Neural cell (in vitro differentiated cells): ENCODE measurements at regions not wholly inside any gene's neighbourhood (a gene's known extent, or its start where the extent isn't known, plus 50 kb on each side); places are given as distances from the start of the nearest gene placed in this dataset.

Source experiments
- H2AFZ ChIP-seq: fragments of 200-600, 300-800 bp; sonication (generic), shearing (Covaris generic); 2 replicates; pipeline ENCODE4 v1.6.0; 2014; ENCODE audit warnings: low read depth, mild to moderate bottlenecking, antibody characterized with exemption, low read length, moderate library complexity
- H3F3A ChIP-seq: fragments of 200-600 bp; shearing (Covaris generic); 2 replicates; pipeline ENCODE4 v1.6.1; 2016; ENCODE audit warnings: mild to moderate bottlenecking, moderate library complexity, mixed read lengths, antibody characterized with exemption, low read length; ENCODE audit not compliant: insufficient read depth, poor library complexity, severe bottlenecking
- H3K27ac ChIP-seq: fragments of 200-600, 300-800 bp; sonication (generic), shearing (Covaris generic); 2 replicates; pipeline ENCODE4 v1.5.1; 2014; ENCODE audit warnings: mild to moderate bottlenecking, low read length, moderate library complexity
- H3K27me3 ChIP-seq: fragments of 300-800, 200-600 bp; sonication (generic), shearing (Covaris generic); 2 replicates; pipeline ENCODE4 v1.6.0; 2014; ENCODE audit warnings: mild to moderate bottlenecking, low read depth, low read length, moderate library complexity; ENCODE audit not compliant: insufficient read depth
- H3K36me3 ChIP-seq: fragments of 300-800, 200-600 bp; sonication (generic), shearing (Covaris generic); 2 replicates; pipeline ENCODE4 v1.5.1; 2014; ENCODE audit warnings: mild to moderate bottlenecking, antibody characterized with exemption, low read length, moderate library complexity; ENCODE audit not compliant: insufficient read depth
- H3K4me2 ChIP-seq: fragments of 300-800, 200-600 bp; sonication (generic), shearing (Covaris generic); 2 replicates; pipeline ENCODE4 v1.6.0; 2014; ENCODE audit warnings: mild to moderate bottlenecking, low read length
- H3K4me3 ChIP-seq: fragments of 300-800, 200-600 bp; sonication (generic), shearing (Covaris generic); 2 replicates; pipeline ENCODE4 v1.5.1; 2014; ENCODE audit warnings: mild to moderate bottlenecking, low read length, moderate library complexity
- H3K79me2 ChIP-seq: fragments of 200-600 bp; shearing (Covaris generic); replicated peaks from 2 replicates; pipeline ENCODE4 v1.6.0; 2014; ENCODE audit warnings: mild to moderate bottlenecking, low read length, moderate library complexity; ENCODE audit not compliant: insufficient read depth
- H3K9ac ChIP-seq: fragments of 300-800, 200-600 bp; sonication (generic), shearing (Covaris generic); 2 replicates; pipeline ENCODE4 v1.6.1; 2016; ENCODE audit warnings: mild to moderate bottlenecking, low read length, mixed read lengths
- H3K9me2 ChIP-seq: fragments of 200-600 bp; shearing (Covaris generic); 2 replicates; pipeline ENCODE4 v1.6.1; 2016; ENCODE audit warnings: mild to moderate bottlenecking, low read length, mixed read lengths; ENCODE audit not compliant: insufficient read depth
- H3K9me3 ChIP-seq: fragments of 200-600, 300-800 bp; sonication (generic), shearing (Covaris generic); 2 replicates; pipeline ENCODE4 v1.6.1; 2016; ENCODE audit warnings: mild to moderate bottlenecking, mixed run types, low read length, moderate library complexity, mixed read lengths
- H4K20me1 ChIP-seq: fragments of 200-600 bp; shearing (Covaris generic); 2 replicates; pipeline ENCODE4 v1.6.1; 2016; ENCODE audit warnings: mild to moderate bottlenecking, mixed run types; ENCODE audit not compliant: insufficient read depth
- EP300 ChIP-seq: fragments of 450-650 bp; conservative IDR thresholded peaks from 2 replicates; pipeline ENCODE4 v1.6.1; 2014; ENCODE audit warnings: antibody characterized with exemption, mild to moderate bottlenecking, moderate library complexity; ENCODE audit not compliant: poor library complexity, severe bottlenecking
- EZH2 ChIP-seq: fragments of 200-600, 300-800 bp; shearing (Covaris generic), sonication (generic); IDR thresholded peaks from 2 replicates; pipeline ENCODE4 v1.6.1; 2014; ENCODE audit warnings: antibody characterized with exemption, low read length, borderline replicate concordance, mild to moderate bottlenecking; ENCODE audit not compliant: insufficient read depth, poor library complexity, severe bottlenecking
- MXI1 ChIP-seq: fragments of 450-650 bp; conservative IDR thresholded peaks from 2 replicates; pipeline ENCODE4 v1.6.1; 2014; ENCODE audit warnings: antibody characterized with exemption, mild to moderate bottlenecking; ENCODE audit not compliant: poor library complexity, severe bottlenecking
- POLR2AphosphoS5 ChIP-seq: IDR thresholded peaks from 2 replicates; pipeline ENCODE4 v1.6.1; 2012
- RAD21 ChIP-seq: fragments of 450-650 bp; conservative IDR thresholded peaks from 2 replicates; pipeline ENCODE4 v1.6.1; 2014; ENCODE audit warnings: antibody characterized with exemption, mild to moderate bottlenecking, moderate library complexity
- SMC3 ChIP-seq: fragments of 450-650 bp; conservative IDR thresholded peaks from 2 replicates; pipeline ENCODE4 v1.6.1; 2014; ENCODE audit warnings: antibody characterized with exemption, mild to moderate bottlenecking, moderate library complexity; ENCODE audit not compliant: poor library complexity
- TAF1 ChIP-seq: IDR thresholded peaks from 2 replicates; pipeline ENCODE4 v1.6.1; 2012; ENCODE audit warnings: low read depth
- TF ChIP-seq, protein P1 (sequence below): IDR thresholded peaks from 2 replicates; pipeline ENCODE4 v1.6.1; 2012; ENCODE audit warnings: borderline replicate concordance
- TF ChIP-seq, protein P2 (sequence below): fragments of 450-650 bp; IDR thresholded peaks from 2 replicates; pipeline ENCODE4 v1.5.1; 2014; ENCODE audit warnings: antibody characterized with exemption, mild to moderate bottlenecking, moderate library complexity; ENCODE audit not compliant: poor library complexity, severe bottlenecking

DNA sequence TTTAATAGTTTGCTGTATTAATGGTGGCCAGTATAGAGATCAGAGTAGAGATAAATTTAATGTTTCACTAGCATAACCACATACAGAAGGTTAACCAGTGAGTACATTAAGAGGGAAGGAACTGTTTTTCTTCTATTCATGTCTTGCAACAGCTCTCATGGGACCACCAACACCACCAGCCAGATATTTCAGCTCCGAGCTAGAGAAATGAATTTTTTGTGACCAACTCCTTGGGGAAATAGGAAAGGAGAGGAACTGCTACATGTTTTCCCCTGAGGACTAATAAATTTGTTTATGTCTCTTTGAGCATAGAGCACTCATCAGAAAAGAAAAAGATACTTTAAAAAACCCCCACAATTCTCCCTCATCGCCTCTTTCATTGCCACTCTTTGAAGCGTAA, 247.5 kb downstream of the MBNL1 start:
- no peaks in the 10 kb centered on the region for H3K9me2 ChIP-seq
- no peaks in the 10 kb centered on the region for H3K9me3 ChIP-seq
- no peak overlapping the region for H3K27ac ChIP-seq
- no peak for TF ChIP-seq SMC3
- H3F3A ChIP-seq: no peaks in the 10 kb centered on the region
- no peak overlapping the region for H3K4me2 ChIP-seq
- H3K27me3 ChIP-seq: no peaks in the 10 kb centered on the region
- no peaks in the 10 kb centered on the region for H3K36me3 ChIP-seq
- no peaks in the 10 kb centered on the region for H3K79me2 ChIP-seq
- no peak overlapping the region for H3K4me3 ChIP-seq
- H4K20me1 ChIP-seq: no peaks in the 10 kb centered on the region
- no peak overlapping the region for H2AFZ ChIP-seq
- H3K9ac ChIP-seq: no peak overlapping the region

DNA sequence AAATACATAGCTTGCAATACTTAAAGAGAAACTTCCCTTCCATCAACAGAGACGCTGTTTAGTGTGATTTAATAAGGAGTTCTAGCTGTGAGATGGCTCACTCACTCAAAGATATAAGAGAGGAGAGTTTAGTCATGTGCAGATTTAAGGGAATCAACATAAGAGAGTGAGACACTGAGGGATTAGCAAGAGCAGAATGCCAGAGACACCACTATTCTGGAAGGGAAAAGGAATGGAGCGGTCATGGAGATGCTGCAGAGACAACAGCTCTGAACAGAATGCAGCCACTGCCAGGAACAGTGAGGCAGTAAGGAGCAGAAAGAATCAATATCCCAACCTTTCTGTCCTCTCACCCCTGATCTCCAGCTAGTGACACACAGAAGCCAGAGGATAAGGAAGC, 248.8 kb downstream of the MBNL1 start:
- no peaks in the 10 kb centered on the region for H4K20me1 ChIP-seq
- H3K36me3 ChIP-seq: no peaks in the 10 kb centered on the region
- no peaks in the 10 kb centered on the region for H3K9me3 ChIP-seq
- H3K4me3 ChIP-seq: no peak overlapping the region
- no peak for TF ChIP-seq POLR2AphosphoS5
- no peak for TF ChIP-seq MXI1
- TF ChIP-seq, protein P1, sequence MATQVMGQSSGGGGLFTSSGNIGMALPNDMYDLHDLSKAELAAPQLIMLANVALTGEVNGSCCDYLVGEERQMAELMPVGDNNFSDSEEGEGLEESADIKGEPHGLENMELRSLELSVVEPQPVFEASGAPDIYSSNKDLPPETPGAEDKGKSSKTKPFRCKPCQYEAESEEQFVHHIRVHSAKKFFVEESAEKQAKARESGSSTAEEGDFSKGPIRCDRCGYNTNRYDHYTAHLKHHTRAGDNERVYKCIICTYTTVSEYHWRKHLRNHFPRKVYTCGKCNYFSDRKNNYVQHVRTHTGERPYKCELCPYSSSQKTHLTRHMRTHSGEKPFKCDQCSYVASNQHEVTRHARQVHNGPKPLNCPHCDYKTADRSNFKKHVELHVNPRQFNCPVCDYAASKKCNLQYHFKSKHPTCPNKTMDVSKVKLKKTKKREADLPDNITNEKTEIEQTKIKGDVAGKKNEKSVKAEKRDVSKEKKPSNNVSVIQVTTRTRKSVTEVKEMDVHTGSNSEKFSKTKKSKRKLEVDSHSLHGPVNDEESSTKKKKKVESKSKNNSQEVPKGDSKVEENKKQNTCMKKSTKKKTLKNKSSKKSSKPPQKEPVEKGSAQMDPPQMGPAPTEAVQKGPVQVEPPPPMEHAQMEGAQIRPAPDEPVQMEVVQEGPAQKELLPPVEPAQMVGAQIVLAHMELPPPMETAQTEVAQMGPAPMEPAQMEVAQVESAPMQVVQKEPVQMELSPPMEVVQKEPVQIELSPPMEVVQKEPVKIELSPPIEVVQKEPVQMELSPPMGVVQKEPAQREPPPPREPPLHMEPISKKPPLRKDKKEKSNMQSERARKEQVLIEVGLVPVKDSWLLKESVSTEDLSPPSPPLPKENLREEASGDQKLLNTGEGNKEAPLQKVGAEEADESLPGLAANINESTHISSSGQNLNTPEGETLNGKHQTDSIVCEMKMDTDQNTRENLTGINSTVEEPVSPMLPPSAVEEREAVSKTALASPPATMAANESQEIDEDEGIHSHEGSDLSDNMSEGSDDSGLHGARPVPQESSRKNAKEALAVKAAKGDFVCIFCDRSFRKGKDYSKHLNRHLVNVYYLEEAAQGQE: no peak
- TF ChIP-seq EP300: no peak
- TF ChIP-seq EZH2: no peak
- TF ChIP-seq SMC3: no peak
- no peak for TF ChIP-seq TAF1
- no peak for TF ChIP-seq RAD21
- TF ChIP-seq, protein P2, sequence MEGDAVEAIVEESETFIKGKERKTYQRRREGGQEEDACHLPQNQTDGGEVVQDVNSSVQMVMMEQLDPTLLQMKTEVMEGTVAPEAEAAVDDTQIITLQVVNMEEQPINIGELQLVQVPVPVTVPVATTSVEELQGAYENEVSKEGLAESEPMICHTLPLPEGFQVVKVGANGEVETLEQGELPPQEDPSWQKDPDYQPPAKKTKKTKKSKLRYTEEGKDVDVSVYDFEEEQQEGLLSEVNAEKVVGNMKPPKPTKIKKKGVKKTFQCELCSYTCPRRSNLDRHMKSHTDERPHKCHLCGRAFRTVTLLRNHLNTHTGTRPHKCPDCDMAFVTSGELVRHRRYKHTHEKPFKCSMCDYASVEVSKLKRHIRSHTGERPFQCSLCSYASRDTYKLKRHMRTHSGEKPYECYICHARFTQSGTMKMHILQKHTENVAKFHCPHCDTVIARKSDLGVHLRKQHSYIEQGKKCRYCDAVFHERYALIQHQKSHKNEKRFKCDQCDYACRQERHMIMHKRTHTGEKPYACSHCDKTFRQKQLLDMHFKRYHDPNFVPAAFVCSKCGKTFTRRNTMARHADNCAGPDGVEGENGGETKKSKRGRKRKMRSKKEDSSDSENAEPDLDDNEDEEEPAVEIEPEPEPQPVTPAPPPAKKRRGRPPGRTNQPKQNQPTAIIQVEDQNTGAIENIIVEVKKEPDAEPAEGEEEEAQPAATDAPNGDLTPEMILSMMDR: no peak
- no peaks in the 10 kb centered on the region for H3K27me3 ChIP-seq
- no peak overlapping the region for H2AFZ ChIP-seq
- no peak overlapping the region for H3K9ac ChIP-seq
- no peaks in the 10 kb centered on the region for H3F3A ChIP-seq
- H3K79me2 ChIP-seq: no peaks in the 10 kb centered on the region
- H3K27ac ChIP-seq: no peak overlapping the region
- H3K9me2 ChIP-seq: no peaks in the 10 kb centered on the region
- no peak overlapping the region for H3K4me2 ChIP-seq

GRCh38 chr3:152518346-152518745, 249.6 kb downstream of the MBNL1 start:
- H3K9me3 ChIP-seq: no peaks in the 10 kb centered on the region

More at GRCh38 chr3:152518346-152518745, 249.6 kb downstream of the MBNL1 start:
- TF ChIP-seq EZH2: no peak
- TF ChIP-seq MXI1: no peak
- TF ChIP-seq RAD21: no peak
- no peak for TF ChIP-seq POLR2AphosphoS5
- no peak for TF ChIP-seq EP300
- no peak for TF ChIP-seq TAF1
- TF ChIP-seq, protein P1: no peak
- TF ChIP-seq, protein P2: no peak
- TF ChIP-seq SMC3: no peak
- Histone ChIP-seq H4K20me1 (no peaks in the 10 kb centered on the region), H3K27ac (no peak overlapping the region), H3K36me3 (no peaks in the 10 kb centered on the region), H2AFZ (no peak overlapping the region), H3K9me2 (no peaks in the 10 kb centered on the region), H3F3A (no peaks in the 10 kb centered on the region), H3K79me2 (no peaks in the 10 kb centered on the region), H3K4me3 (no peak overlapping the region), H3K4me2 (no peak overlapping the region), H3K9ac (no peak overlapping the region), H3K27me3 (no peaks in the 10 kb centered on the region)
